HG03025 (cell line): ENCODE measurements at regions not wholly inside any gene's neighbourhood (a gene's known extent, or its start where the extent isn't known, plus 50 kb on each side); places are given as distances from the start of the nearest gene placed in this dataset.
A peak's percentile ranks its signal among the peaks of the same experiment; 100 is the strongest.

Experiments
- ATAC-seq: cut with Tn5 transposase; IDR thresholded peaks from one replicate; pipeline ENCODE4 v1.9.1; 2021; ENCODE audit warnings: mild to moderate bottlenecking, moderate library complexity; ENCODE audit not compliant: unreplicated experiment, low FRiP score

DNA sequence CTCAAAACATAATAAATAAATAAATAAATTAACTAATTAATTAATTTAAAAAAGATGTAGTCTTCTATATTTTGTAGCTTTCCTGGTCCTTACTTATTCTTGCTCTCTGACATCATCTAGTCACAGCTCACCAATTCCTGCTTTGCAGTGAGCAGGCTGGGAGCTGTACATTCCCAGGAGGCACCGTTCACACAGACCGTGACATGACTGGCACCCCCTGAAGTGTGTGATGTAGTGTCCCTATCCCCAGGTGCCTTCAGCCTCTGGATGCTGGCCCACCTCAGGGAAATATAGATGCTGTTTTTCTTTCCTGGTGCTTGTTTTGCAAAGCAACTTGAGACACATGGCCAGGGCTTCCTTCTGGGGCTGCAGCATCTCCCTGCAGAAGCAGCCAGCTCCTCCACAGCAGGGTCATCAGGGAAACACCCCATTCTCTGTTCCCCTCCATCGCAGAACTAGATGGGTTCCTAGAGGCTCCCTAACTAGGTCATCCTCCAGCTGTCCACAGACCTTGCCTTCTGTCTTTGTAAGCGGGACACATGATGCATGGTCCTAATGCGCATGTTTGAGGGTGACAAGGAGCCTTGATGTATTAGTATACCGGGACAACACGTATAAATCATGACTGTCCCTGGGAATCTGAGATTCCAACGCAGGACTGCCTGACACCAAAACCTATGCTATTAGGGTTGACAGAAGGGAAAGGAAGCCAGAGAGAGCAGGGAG lies 76.4 kb downstream of the RHOB start:
- ATAC-seq, result no peak

DNA sequence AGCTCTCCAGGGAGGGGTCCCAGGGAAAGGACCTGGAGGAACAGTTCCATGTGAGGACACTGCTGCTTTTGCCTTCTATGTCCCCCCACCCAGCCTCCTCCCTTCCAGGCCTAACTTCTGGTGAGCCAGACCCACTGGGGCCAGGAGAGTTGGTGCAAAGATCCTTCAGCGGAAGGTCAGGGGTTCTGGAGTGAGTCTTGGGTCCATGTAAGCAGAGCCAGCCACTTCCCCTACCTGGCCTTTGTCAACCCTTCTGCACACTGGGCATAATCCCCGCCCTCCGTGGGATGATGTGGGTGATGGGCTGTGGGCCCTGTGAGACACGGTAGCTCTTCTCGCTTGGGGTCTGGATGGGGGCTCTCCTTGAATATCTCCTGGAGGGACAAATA lies 76.9 kb downstream of the RHOB start:
- ATAC-seq, result no peak

DNA sequence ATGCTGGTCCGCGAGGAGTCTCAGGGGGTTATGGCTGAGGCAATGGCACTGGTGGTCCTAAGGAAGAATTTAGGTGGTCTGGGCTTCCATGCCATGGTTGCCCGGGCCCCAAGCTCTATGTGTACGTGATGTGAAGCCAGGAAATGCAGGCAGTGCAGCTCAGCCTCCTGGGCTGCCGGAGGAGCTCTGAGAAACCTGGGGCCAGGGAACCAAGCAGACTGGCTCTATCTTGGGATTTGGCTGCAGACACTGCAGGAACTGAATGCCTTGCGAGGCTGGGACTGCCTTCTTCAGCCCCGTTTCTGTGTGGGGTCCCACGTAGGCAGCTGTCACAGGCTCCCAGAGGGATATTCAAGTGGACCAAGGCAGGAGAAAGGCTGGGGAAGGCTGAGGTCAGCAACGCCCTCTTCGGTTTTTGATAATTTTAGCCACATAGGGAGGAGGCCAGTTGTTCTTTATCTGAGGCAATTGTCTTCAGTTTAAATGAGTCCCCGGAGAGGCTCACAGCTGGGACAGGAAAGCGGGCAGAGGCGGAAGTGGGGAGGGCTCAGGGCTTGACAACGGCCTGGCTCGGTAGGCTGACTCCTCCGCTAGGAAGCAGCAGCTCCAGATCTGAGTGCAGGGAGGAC lies 77.7 kb downstream of the RHOB start:
- ATAC-seq, result peak; percentile 83

DNA sequence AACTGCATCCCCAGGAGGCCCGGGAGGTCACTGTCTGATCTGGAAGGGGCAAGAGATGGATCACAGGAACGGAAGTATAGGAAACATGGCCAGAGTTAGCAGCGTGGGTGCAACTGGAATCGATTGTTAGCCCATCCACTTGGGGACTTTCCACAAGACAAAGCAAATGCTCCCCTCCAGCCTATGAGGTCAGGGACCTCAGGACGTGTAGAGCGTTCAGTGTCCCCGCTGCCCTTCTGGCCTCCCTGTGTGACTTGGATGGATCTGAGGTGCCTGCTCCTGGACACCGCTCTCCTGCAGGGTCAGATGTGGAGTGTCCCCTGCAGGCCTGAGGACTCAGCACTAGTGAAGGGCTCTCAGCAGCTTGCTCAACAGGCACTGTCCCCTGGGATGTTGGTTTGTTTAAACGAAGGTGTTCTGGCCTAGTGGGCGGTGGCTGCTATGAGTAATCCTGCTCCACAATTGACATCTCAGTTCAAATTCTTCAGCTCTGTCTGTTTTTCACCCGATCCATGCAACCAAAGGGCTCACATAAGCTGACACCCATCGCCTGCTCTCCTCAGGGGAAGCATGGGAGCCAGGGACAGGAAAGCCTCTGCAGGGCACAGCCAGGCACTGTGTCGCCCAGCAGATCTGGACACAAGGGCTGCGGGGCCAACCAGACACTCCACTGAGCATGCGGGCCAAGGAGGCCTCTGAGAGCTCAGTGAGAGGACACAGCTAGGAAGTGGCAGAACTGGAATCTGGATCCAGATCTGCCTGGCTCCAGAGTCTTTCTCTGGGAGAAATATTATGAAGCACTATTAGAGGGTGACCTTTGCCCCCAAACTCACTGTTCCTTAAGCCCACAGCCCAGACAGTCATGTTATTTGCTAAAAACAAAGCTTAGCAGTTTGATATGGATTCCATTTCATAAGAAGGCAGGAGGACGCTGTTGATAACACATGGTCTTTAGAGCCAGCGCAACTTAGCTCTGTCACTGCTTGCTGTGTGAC lies 78.5 kb downstream of the RHOB start:
- peak; percentile 82 for ATAC-seq

DNA sequence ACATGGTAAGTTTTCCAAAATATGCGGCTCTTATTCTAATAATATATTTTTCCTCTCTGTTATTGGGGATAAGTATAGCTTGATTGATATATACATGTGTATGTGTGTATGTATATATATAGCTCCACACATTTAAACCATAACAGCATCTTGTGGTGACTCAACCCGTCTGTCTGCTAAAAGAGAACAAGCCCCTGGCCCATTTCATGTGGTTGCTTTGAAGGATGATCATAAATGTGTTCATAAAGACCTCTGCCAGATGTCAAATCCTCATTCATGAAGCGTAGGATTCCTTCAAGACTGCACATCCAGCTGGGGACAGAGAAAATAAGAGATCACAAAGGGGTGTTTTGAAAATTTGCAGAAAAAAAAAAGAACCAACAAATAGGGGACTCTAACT lies 79.3 kb downstream of the RHOB start:
- ATAC-seq, result no peak

DNA sequence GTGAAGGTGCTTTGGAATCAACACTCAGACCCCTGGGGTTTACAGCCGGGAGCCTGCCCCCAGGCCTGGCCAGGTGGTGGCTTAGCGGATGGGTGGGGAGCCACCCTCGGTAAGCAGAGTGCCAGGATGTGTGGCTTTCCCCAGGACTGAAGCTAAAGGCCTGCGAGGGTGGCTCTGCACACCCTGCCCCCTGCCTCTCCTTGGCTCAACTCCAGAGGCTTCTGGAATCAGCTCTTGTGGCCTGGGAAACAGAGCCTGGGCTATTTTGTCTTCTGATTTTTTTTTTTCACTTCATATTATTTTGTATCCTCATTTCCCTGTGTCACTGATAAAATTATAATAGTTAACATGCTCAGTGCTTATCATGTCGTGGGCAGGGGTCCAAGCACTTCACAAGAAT lies 79.8 kb downstream of the RHOB start:
- no peak for ATAC-seq

DNA sequence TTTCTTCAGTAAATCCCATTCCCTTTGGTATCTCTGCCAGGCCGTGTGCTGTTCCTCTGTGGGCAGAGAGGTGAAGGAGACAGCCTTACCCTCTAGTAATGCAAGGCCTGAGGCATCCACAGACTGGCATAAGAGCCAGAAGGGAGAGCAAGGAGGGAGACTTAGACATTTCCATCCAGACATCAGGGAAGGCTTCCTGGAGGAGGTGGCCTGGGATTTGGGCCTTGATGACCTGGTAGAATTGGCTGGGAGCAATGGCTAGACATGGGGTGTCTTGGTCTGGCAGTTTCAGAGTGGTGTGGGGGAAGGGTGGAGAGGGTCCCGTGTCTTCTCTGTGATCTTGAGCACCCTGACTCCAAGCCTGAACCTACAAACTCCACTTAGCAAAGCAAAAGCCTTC lies 81.8 kb downstream of the RHOB start:
- no peak for ATAC-seq

DNA sequence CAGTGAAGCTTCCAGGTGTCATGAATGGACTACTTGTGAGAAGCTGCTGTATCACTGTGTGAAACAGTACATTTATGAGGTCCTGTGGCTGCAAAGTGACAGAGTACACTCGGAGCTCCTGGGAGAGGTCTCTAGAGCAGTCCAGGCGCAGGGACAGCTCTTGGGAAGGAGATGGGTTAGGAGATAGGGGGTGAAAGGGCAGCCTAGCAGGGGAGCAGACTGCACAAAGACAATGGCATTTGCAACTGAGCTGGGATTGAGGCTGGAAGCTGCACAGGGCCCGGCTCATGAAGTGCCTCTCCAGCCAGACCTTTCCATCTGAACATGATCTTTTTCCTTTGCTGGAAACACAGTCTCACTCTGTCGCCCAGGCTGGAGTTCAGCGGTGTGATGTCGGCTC lies 83.6 kb downstream of the RHOB start:
- ATAC-seq, result no peak

DNA sequence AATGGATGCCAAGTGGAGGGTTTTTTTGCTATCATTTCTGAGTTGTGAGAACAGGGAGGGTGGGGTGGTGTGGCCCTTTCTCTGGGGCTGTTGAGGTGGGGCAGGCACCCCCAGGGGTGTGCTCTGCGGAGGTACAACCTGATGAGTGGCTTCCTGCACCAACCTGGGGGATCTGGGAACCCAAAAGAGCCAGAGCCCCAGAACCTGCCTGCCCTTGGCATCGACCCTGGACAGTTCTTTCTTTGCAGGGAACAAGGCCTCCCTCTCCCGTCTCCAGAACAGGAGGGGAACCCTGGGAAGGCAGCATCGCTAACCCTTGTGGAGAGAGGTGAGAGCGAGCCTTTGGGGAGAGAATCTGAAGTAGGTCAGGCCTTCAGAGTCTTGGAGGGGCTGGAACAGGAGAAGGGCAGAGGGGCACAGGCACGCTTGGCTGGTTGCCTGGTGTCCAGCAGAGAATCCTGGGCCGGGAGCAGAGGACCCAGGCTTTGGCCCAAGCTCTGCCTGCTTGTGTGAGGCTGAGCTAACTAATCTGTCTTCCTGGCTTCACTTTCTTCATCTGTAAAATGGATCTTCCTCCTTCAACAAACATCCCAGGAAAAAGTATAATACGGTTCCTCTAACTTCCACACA lies 84.9 kb downstream of the RHOB start:
- ATAC-seq, result no peak

DNA sequence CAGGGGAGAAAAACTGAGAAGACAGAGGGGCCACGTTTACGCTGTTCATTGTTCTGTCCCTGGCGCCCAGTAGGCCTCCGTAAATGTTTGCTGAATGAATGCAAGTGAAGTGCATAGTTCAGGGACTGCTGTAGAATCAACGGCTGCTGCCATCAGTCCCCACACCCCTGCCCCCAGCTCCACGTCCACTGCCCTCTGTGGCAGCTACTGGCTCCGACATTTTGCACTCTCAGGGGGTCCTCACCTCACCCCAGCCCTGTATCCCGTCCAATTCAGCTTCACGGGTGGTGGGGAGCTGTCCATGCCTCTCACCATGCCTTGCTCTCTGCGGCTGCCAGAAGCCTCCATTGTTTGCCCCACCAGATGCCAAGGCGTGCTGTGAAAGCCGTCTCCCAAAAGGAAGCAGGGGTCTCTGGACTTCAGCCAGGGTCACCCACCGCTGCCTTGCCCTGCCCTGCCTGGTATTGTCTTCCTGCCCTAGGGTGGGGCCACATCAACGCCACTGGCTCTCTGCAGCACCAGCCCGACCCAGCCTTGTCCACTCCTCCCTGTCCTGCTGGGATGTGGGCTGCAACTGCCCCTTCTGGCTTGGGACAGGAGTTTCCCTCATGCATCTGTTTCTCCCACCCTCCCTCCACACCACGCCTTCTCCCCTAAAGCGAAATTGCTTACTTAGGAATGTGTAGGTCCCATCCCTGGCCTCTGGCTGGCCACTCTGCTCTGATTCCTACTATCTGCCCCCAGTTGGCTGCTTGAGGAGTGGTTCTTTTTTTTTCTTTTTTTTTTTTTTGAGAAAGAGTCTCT lies 86.0 kb downstream of the RHOB start:
- no peak for ATAC-seq

DNA sequence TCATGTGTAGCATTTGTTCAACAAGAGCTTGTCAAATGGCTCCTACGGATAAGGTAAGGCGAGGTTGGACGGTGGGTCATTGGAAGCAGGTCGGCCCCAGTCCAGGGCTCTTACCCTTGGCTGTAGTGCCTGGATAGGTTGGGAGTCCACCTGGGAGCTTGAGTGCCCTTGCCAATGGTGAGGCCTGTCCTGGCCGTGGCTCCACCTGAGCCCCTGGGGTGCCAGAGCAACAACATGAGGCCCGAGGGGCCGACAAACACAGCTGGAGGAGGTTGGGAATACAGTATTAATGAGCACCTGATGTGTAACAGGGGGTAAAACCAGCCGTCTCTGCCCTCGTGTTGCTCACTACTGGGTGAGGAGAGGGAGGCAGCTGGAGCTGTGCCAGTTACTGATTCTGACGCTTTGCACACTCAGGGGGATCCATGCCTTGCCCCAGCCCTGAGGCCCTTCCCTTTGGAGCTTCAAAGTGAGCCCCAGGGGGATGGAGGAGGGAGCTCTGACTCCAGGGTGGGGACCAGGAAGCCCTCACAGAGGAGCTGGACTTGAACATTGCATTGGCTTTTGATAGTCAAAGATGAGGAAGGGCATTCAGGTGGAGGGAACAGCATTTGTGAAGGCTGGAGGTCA lies 87.2 kb downstream of the RHOB start:
- no peak for ATAC-seq

DNA sequence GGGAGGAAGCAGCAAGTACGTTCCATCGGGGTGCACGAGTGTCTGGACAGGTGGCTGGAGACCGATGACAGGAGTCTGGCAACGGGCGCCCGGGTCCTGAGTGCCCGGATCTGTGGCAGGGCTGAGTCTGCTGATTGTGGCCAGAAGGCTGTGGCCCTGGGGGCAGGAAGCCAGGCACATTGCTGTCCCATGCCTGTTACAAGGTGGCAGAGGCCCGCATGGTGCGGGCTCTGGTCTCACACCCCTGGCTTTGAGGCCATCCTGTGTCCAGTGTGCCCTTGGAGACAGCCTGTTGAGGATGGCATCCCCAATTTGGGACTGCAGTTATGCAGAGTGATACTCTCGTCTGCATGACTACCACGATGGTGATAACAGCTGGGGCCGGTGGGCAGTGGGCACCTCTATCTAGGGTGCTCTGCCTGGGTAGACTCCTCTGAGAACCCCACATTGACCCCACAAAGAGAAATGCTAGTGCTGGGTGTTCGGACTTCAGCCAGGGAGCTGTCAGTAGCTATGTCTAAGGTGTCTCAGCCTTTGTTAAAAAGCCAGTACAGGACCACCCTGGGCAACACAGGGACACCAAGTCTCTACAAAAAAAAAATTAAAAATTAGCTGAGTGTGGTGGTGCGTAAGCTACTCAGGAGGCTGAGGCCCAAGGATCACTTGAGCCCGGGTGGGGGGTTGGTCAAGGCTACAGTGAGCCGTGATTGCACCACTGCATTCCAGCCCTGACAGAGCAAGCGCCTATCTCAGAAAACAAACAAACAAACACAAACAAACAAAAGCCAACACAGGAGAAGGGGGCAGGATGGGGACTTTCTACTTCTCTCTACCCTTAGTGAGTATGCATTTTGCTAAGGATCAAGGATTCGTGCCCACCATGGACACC lies 88.3 kb downstream of the RHOB start:
- no peak for ATAC-seq

DNA sequence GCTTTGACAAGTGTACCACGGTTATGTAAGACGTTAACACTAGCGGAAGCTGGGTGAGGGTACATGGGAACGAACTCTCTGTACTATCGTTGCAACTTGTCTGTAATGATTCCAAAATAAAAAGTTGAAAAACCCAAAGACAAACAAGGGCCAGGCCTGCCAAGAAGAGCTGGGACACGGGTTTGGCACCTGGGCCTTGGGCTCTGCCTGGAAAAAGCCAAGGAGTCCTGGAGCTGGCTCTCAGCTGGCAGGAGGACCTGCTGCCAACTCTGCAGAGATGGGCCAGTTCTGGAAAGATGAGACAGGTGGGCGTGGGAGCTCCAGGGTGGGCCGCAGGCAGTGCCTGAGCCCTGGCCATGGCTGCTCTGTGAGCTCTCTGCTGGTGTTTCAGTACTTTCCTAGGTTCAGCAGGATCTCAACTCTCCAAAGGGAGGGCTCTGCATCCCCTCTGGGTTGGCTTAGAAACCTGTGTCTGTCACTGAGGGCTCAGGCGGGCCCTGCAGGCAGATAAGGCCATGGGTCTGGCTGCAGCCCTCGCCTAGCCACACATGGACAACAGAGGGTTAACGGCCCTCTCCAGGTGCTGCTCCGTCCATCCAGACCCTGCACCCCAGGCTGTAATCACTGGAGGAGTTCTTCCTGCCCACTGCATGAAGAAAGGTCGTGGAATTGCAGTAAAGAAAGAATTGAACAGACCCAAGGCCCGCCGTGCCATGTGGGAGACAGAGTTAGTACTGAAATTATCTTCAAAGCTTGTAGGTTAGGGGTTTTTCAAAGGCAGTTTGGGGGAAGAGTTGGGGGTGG lies 89.9 kb downstream of the RHOB start:
- no peak for ATAC-seq

DNA sequence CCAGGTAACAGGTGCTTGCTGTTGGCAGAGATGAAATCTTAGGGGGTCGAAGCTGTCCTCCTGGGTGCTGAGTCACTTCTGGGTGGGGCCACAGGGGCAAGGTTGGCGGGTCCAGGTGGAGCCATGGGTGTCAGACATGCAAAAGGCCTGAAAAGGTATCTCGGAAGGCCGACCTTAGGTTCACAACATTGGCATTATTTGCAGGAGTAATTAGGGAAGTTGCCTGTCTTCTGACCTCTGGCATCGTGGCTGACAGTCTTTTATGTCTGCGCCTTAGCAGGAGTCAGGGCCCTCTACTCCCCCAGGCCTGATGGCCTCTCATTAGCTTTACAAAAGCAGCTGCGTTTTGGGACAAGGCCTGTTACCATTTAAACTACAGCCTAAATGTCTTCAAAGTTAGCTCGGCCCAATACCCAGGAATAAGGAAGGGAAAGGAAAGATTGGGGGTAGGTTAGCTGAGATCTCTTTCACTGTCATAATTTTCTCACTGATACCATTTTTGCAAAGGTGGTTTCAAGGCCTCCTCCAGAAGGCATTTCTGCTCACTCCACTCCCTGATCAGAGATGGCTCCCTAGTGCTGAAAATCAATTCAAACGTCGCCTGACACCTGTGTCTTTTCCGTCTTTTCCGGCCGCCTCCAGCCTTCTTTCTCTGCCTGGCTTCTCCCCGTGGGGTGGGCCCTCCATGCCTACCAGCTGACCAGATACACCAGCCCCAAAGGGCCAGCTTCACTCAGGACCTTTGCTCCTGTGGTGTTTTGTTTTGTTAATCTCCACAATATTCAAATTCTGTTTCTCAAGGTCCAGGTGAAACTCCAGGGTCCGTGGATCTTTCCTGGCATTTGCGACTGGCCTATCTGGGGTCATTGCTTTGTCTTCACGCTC lies 90.8 kb downstream of the RHOB start:
- no peak for ATAC-seq

DNA sequence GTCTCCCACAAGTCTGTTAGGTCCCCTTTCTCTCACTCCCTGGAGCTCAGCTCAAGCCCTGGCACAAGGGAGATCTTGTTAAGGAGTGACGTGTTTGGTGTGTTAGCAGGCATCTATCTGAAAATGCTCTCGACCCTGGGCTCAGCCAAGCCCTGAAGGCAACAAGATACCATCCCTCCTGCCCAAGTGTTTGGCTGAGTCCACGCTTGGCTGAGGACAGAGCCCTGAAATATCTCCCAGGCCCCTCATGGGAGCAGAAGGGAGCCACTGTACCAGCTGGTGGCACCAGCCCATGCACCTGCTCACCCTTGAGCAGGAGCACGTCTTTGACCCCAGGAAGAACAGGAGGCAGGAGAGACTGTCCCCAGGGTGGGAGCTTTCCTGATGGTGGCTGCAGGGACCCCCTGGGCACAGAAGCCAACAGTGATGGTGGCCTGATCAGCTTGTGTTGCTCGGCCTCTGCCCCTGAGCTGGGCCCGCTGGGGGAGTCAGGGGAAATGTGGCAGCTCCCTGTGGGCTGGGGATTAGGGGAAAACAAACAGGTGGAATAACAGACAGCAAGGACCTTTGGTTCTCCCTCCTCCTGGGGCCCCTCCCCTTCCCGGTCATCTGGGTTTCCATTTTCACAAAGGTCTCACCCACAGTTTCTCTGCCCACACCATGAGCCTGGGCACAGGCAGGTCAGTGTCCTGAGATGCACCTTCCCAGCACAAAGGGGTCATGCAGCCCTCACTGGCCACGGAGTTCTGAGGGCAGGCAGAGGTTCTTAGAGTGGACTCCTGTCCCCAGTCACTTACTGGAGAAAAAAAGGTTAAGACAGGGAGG lies 91.6 kb downstream of the RHOB start:
- no peak for ATAC-seq

DNA sequence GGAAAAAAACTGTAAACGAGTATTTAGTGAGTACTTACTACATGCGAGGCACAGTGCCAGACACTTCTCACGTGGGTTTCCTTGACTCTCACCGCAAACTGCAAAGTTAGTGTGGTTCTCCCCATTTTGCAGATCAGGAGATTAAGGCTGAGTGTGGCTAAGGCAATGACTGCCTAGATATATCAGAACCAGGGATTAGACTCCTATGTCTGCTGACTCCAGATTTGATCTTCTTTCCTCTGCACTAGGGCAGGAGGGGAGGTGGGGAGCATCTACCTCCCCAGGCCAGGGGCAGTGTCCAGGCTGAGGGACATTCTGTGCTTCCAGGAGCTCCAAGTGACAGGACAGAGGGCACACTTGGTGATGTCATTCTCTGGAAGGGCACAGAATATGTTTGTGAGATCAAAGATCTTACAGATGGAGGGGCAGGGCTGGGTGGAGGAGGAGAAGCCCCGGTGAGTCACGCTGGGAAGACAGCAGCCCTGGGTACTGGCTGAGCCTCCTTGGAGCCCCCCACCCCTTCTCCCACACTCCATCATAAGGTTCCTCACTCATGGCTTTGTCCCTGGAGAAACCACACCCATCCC lies 92.4 kb downstream of the RHOB start:
- no peak for ATAC-seq
